WTC11 (cell line): ENCODE measurements at regions not wholly inside any gene's neighbourhood (a gene's known extent, or its start where the extent isn't known, plus 50 kb on each side); places are given as distances from the start of the nearest gene placed in this dataset.

Experiments used
- ATF1 ChIP-seq: sonication (generic); formaldehyde crosslinking; IDR thresholded peaks from 2 replicates; pipeline ENCODE4 v1.8.1; 2023; ENCODE audit warnings: mild to moderate bottlenecking, moderate library complexity, missing genetic modification reagents
- FOXP1 ChIP-seq: sonication (generic); formaldehyde crosslinking; IDR thresholded peaks from 2 replicates; pipeline ENCODE4 v1.8.0; 2022; ENCODE audit warnings: missing genetic modification reagents, mild to moderate bottlenecking, moderate library complexity, borderline replicate concordance
- JUN ChIP-seq: sonication (generic); formaldehyde crosslinking; IDR thresholded peaks from 2 replicates; pipeline ENCODE4 v1.8.0; 2023; ENCODE audit warnings: mild to moderate bottlenecking, missing genetic modification reagents
- MXD4 ChIP-seq: fragments of 250-450 bp; sonication (Bioruptor Pico); IDR thresholded peaks from 2 replicates; pipeline ENCODE4 v1.8.0; 2021; ENCODE audit warnings: mild to moderate bottlenecking, moderate library complexity, borderline replicate concordance
- NR2C2 ChIP-seq: sonication (generic); formaldehyde crosslinking; IDR thresholded peaks from 2 replicates; pipeline ENCODE4 v1.8.0; 2022; ENCODE audit warnings: mild to moderate bottlenecking, missing genetic modification reagents
- SP1 ChIP-seq: sonication (generic); formaldehyde crosslinking; conservative IDR thresholded peaks from 2 replicates; pipeline ENCODE4 v1.8.1; 2022; ENCODE audit warnings: missing genetic modification reagents
- ZNF317 ChIP-seq: sonication (generic); formaldehyde crosslinking; IDR thresholded peaks from 2 replicates; pipeline ENCODE4 v1.8.1; 2023; ENCODE audit warnings: low read depth, mild to moderate bottlenecking, moderate library complexity, missing genetic modification reagents, borderline replicate concordance
- ZNF416 ChIP-seq: fragments of 250-450 bp; sonication (Bioruptor Pico); IDR thresholded peaks from 2 replicates; pipeline ENCODE4 v1.9.0; 2021; ENCODE audit warnings: mild to moderate bottlenecking, inconsistent platforms
- TF ChIP-seq, protein P1 (sequence below): sonication (generic); formaldehyde crosslinking; IDR thresholded peaks from 2 replicates; pipeline ENCODE4 v1.8.0; 2022; ENCODE audit warnings: mild to moderate bottlenecking, missing genetic modification reagents
- TF ChIP-seq, protein P2 (sequence below): fragments of 200-600 bp; IDR thresholded peaks from 2 replicates; pipeline ENCODE4 v1.8.0; 2022; ENCODE audit warnings: antibody characterized with exemption

DNA sequence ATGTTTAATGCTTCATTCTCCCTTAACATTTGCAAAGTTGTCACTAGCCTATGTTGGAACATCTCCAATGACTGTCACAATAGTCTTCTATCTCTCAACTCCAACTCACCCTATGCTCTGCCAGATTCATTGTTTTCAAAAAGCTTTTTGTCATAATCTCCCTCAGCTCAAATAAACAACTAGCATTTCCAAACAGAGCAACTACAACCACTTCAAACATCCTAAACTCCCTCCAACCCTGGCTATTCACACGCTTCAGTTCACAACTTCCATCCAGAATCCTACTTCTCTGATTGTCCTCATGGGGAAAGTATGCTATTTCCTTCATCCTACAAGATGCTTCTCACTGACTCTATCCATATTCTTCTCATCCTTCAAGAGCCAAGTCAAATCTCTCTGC is 139.2 kb upstream of the VRK2 start:
- TF ChIP-seq, protein P1, sequence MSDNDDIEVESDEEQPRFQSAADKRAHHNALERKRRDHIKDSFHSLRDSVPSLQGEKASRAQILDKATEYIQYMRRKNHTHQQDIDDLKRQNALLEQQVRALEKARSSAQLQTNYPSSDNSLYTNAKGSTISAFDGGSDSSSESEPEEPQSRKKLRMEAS (CRISPR knock-in tag) = no peak
- TF ChIP-seq NR2C2 (CRISPR knock-in tag) = no peak
- TF ChIP-seq, protein P2, sequence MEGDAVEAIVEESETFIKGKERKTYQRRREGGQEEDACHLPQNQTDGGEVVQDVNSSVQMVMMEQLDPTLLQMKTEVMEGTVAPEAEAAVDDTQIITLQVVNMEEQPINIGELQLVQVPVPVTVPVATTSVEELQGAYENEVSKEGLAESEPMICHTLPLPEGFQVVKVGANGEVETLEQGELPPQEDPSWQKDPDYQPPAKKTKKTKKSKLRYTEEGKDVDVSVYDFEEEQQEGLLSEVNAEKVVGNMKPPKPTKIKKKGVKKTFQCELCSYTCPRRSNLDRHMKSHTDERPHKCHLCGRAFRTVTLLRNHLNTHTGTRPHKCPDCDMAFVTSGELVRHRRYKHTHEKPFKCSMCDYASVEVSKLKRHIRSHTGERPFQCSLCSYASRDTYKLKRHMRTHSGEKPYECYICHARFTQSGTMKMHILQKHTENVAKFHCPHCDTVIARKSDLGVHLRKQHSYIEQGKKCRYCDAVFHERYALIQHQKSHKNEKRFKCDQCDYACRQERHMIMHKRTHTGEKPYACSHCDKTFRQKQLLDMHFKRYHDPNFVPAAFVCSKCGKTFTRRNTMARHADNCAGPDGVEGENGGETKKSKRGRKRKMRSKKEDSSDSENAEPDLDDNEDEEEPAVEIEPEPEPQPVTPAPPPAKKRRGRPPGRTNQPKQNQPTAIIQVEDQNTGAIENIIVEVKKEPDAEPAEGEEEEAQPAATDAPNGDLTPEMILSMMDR = no peak
- no peak for TF ChIP-seq SP1 (CRISPR knock-in tag)
- no peak for TF ChIP-seq JUN (CRISPR knock-in tag)
- TF ChIP-seq FOXP1 (CRISPR knock-in tag) = no peak
- no peak for TF ChIP-seq ZNF416 (CRISPR knock-in tag)
- TF ChIP-seq ATF1 (CRISPR knock-in tag) = no peak
- TF ChIP-seq ZNF317 (CRISPR knock-in tag) = no peak
- TF ChIP-seq MXD4 = no peak
